ENCODE measurements at regions not wholly inside any gene's neighbourhood (a gene's known extent, or its start where the extent isn't known, plus 50 kb on each side); places are given as distances from the start of the nearest gene placed in this dataset.

DNA sequence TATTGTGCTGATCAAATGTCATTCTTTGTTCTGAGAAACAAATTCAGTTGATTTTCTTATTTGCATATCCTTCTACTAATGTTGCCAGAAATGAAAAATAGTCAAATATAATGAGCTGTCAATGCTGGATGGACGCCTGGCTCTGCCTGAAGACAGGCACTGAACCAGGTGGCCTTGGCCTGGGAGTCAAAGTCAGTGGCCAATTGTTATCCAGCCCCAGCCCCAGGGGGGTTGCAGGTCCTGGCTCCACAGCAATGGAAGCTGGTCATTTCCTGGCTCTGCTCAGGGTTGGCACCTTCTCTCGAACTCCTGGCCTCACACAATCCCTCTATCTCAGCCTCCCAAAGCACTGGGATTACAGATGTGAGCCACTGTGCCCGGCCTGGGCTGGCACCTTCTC is 176.8 kb upstream of the GLI2 start:
- TF ChIP-seq CTCF (IDR thresholded peaks at IDR 0.05) (no peak), POLR2A (IDR thresholded peaks at IDR 0.05) (no peak)
- Histone ChIP-seq H3K27ac (no peak overlapping the region), H3K36me3 (no peaks in the 10 kb centered on the region), H3K27me3 (no peaks in the 10 kb centered on the region), H3K9me3 (no peaks in the 10 kb centered on the region), H3K4me1 (no peaks in the 10 kb centered on the region), H3K4me3 (replicated peaks in 1 of 3) (no peak overlapping the region)
- 84 to 88% methylated on average over 3 of the region's 3 CpGs for WGBS, 2 donors
- intact Hi-C loops (cut with DNase I): no loop called here
- no peak for DNase-seq

- no peaks in the 10 kb centered on the region for H3K27me3 ChIP-seq
- intact Hi-C loops (cut with DNase I): no loop called here
- no peak for DNase-seq
- no peak overlapping the region for H3K27ac ChIP-seq
- no peaks in the 10 kb centered on the region for H3K9me3 ChIP-seq
- H3K36me3 ChIP-seq: no peaks in the 10 kb centered on the region
- no peak for TF ChIP-seq CTCF (IDR thresholded peaks at IDR 0.05)
- TF ChIP-seq POLR2A (IDR thresholded peaks at IDR 0.05): no peak
- WGBS, 2 donors: 90 to 94% methylated on average over 5 of the region's 5 CpGs
- no peak overlapping the region for H3K4me3 ChIP-seq (replicated peaks in 1 of 3)
- H3K4me1 ChIP-seq: no peaks in the 10 kb centered on the region
Measured at GRCh38 chr2:120559401-120559800, 176.3 kb upstream of the GLI2 start.

- H3K4me1 ChIP-seq: peaks cover 0 to 6% of the 10 kb centered on the region in 2 donors
- WGBS, 2 donors: 86 to 87% methylated on average over 3 to 6 of the region's 6 CpGs
- no peak for DNase-seq
- no peaks in the 10 kb centered on the region for H3K9me3 ChIP-seq
- H3K36me3 ChIP-seq: no peaks in the 10 kb centered on the region
- no peak overlapping the region for H3K27ac ChIP-seq
- intact Hi-C loops (cut with DNase I): no loop called here
- TF ChIP-seq POLR2A (IDR thresholded peaks at IDR 0.05) (no peak), CTCF (IDR thresholded peaks at IDR 0.05) (no peak)
- H3K27me3 ChIP-seq: no peaks in the 10 kb centered on the region
- H3K4me3 ChIP-seq (replicated peaks in 1 of 3): no peak overlapping the region
Measured at GRCh38 chr2:120560330-120560729, 175.3 kb upstream of the GLI2 start.

GRCh38 chr2:120561379-120562035 is 174.2 kb upstream of the GLI2 start:
- no peaks in the 10 kb centered on the region for H3K27me3 ChIP-seq
- no peaks in the 10 kb centered on the region for H3K36me3 ChIP-seq
- H3K4me1 ChIP-seq: peaks cover 6 to 13% of the 10 kb centered on the region in 2 donors
- TF ChIP-seq CTCF (IDR thresholded peaks at IDR 0.05): no peak
- TF ChIP-seq POLR2A (IDR thresholded peaks at IDR 0.05): no peak
- H3K27ac ChIP-seq: no peak overlapping the region
- no peaks in the 10 kb centered on the region for H3K9me3 ChIP-seq
- no peak overlapping the region for H3K4me3 ChIP-seq (replicated peaks in 1 of 3)
- intact Hi-C loops (cut with DNase I): no loop called here
- DNase-seq: no peak
- 80 to 86% methylated on average over 11 of the region's 11 CpGs for WGBS, 2 donors

DNA sequence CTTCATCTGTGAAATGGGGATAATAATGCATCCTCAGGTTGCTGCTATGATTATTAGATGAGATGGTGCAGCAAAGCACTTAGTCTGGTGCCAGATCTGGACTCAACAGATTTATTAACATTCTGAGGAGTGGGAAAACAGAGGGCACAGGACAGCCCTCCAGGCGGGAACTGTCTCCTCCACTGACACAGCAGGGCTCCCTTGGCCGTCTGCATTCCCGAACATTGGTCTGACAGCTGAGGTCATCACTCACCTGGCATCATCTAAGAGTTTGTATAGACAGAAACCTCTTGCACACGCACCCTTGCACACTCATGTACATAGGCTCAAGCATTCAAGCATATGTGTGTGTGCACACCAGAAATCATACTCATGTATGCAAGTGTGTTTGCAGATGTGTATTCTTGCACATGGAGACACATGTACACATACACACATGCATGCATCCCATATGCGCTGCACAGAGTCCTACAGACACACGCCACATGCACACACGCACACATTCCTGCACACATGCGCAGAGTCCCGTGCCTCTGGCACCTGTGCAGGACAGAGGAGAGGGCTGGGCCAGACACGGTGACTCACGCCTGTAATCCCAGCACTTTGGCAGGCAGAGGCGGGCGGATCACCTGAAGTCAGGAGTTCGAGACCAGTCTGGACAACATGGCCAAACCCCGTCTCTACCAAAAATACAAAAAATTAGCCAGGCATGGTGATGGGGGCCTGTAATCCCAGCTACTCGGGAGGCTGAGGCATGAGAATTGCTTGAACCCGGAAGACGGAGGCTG is 173.3 kb upstream of the GLI2 start:
- Histone ChIP-seq H3K4me3 (replicated peaks in 1 of 3) (no peak overlapping the region), H3K27ac (no peak overlapping the region), H3K4me1 (peaks cover 13 to 22% of the 10 kb centered on the region in 2 donors), H3K27me3 (no peaks in the 10 kb centered on the region), H3K36me3 (no peaks in the 10 kb centered on the region), H3K9me3 (no peaks in the 10 kb centered on the region)
- intact Hi-C loops (cut with DNase I): no loop called here
- WGBS, 2 donors: 95 to 96% methylated on average over 18 of the region's 18 CpGs
- TF ChIP-seq CTCF (IDR thresholded peaks at IDR 0.05) (no peak), POLR2A (IDR thresholded peaks at IDR 0.05) (no peak)
- no peak for DNase-seq
